HAP-1 (cell line): ENCODE measurements at regions not wholly inside any gene's neighbourhood (a gene's known extent, or its start where the extent isn't known, plus 50 kb on each side); places are given as distances from the start of the nearest gene placed in this dataset.

Experiments used
- DNase-seq, 2 experiments: peaks; one replicate each; pipeline ENCODE4 v3.0.0-alpha.2; 2016 to 2020; ENCODE audit warnings: low spot score in 2 of 2
- H3K27me3 ChIP-seq: fragments of 250-450 bp; sonication (Bioruptor Pico); 2 replicates; pipeline ENCODE4 v1.5.1; 2020; ENCODE audit warnings: low read depth, mild to moderate bottlenecking, moderate library complexity
- H3K36me3 ChIP-seq: fragments of 250-450 bp; sonication (Bioruptor Pico); replicated peaks from 2 replicates; pipeline ENCODE4 v1.5.1; 2020; ENCODE audit warnings: mild to moderate bottlenecking
- H3K4me1 ChIP-seq: fragments of 250-450 bp; sonication (Bioruptor Pico); 2 replicates; pipeline ENCODE4 v1.5.1; 2020; ENCODE audit warnings: mild to moderate bottlenecking
- H3K4me3 ChIP-seq: fragments of 250-450 bp; sonication (Bioruptor Pico); 2 replicates; pipeline ENCODE4 v1.5.1; 2020; ENCODE audit warnings: mild to moderate bottlenecking, moderate library complexity
- H3K9me3 ChIP-seq: fragments of 250-450 bp; sonication (Bioruptor Pico); 2 replicates; pipeline ENCODE4 v1.5.1; 2020; ENCODE audit warnings: mild to moderate bottlenecking, moderate library complexity
- in situ Hi-C: fragments of 300-500 bp; cut with MboI; formaldehyde crosslinking; loops from 3 replicates; pipeline ENCODE4 v1.14.3; 2020; ENCODE audit warnings: low sequenced_read_pairs, inconsistent platforms, mixed read lengths

DNA sequence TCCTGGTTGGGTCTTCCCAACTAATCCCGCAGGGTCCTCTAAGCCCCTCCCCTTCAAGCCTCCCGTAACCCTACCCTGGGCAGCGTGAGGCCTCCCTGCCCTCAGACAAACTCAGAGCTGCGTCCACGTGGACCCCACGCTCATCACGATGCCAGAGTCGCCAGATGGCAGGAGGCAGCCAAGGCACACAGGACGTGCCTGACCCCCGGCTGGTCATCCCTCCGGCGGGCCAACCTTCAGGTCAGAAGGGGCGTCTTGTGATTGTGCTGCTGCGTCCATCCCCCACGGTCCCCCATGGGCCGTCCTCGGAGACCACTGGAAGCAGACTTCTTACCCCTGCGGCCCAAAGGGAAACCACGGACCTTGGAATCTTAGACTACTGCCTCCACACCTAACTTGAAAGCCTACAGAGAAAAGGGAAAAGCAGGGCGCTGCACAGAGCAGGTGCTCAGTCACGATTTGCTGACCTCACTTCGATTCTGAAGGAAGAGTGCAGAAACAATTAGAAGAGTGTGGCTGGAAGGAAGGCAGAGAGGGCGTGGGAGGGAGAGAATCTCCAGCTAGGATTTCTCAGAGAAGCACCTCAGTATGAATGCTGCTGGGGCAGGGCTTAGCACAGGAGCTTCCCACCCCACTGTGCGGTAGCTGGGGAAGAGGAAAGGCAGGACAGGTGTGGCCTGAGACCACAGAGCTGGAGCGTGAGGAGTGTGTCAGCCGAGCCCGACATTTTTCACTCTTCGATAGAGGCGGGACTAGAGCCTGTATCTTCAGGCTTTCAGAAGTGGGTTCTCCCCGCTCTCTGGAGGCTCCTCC, 174.8 kb downstream of the ERCC6L2 start:
- in situ Hi-C loops: no loop called here
- Histone ChIP-seq H3K4me3 (no peak overlapping the region), H3K4me1 (no peaks in the 10 kb centered on the region), H3K36me3 (no peaks in the 10 kb centered on the region), H3K27me3 (no peaks in the 10 kb centered on the region), H3K9me3 (no peaks in the 10 kb centered on the region)
- DNase-seq: no peak

DNA sequence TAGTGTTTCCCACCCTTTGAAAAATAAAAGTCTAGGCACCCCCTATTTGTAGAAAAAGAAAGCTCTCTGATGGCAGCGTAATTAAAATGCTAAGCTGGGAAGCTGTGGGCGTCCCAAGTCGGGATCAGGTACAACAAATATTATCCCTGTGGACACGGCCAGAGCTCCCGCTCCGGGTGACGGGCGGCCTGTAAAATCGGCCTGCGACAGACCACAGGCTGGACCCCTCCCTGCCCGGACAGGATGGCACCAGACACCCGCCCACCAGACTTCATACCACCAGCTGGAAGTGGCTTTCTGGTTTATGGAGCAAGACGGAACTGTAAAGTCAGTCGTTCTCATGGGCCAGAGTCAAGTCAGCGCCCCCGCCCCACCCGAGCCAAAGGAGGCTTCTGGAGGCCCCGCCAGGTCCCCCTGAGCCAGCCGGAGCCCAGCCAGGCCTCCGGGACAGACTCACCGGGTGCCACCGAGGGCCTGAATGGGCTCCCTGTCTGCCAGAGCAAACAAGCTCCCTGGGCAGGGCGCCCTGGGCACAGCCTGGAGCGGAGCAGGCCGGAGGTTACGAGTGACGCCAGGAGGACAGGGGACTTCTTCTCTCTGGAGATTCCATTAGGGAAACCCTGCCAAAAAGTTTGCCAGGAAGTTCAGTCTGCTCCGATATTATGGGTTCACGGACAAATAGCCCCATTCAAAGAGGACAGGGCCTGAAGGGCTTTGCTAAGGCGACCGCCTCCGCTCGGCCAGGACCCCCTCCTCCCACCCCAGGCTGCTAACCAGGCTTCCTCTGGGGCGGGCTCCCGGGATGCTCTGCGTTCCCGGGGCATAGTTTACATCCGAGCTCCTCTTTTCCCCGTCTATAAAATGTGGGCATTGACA, 173.7 kb downstream of the ERCC6L2 start:
- DNase-seq: no peak
- in situ Hi-C loops: no loop called here
- H3K4me3 ChIP-seq: no peak overlapping the region
- no peaks in the 10 kb centered on the region for H3K4me1 ChIP-seq
- H3K36me3 ChIP-seq: no peaks in the 10 kb centered on the region
- no peaks in the 10 kb centered on the region for H3K9me3 ChIP-seq
- H3K27me3 ChIP-seq: no peaks in the 10 kb centered on the region

DNA sequence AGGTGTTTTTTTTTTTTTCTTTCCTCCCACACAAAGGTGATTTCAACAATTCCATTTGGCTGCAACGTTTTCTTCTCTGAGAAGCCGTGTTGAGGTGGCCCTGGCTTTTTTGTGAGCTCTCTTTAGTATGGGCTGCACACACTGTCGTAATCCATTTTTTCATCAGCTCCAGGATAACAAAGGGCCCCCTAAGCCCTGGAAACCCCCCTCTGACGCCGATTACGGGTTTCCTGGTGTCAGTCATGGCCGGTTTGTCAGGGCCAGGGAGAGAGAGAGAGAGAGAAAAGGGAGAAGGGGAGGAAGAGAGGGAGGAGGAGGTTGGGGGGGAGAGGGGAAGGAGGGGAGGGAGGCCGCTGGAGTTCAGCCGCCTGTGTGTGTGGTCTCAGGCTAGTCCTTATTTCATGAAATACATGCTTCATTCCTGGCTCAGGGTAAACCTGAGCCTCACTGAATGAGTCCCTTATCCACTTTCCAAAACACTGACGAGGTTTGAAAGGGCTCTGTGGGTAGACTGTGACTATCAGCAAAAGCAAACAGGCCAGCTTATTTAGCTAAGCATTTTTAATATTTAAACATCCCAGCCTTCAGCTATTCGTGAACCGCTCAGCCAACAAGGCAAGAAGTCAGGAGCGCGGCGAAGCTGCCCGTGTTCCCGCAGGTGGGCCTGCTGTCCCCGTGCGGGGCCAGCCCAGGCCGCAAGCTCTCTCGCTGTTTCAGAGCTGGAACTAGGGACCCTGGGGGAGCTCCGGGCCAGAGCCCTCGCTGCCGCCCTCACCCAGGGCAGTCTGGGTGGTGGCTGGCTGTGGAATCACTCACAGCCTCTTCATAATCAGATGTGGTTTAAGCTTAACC, 172.8 kb downstream of the ERCC6L2 start:
- Histone ChIP-seq H3K4me3 (no peak overlapping the region), H3K27me3 (no peaks in the 10 kb centered on the region), H3K36me3 (no peaks in the 10 kb centered on the region), H3K4me1 (no peaks in the 10 kb centered on the region), H3K9me3 (no peaks in the 10 kb centered on the region)
- in situ Hi-C loops: no loop called here
- peak in 1 of 2 experiments; percentile 44 for DNase-seq

DNA sequence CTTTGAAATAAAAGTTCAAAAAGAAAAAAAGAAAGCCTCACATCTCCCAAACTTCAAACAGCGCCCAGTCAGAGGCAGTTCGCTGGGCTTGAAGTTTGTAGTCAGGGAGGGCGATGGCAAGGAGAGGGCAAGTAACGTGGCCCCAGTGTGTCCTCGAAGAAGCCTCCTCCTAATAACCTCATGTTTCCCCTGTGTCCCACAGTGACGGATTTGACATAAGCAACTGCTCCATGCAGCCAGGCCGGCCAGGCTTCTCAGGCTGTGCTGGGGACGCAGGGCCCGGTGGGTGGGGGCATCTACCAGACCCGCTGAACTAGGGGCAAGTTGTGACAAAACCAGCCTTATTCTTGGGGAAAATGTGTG, 172.2 kb downstream of the ERCC6L2 start:
- DNase-seq: no peak
- Histone ChIP-seq H3K9me3 (no peaks in the 10 kb centered on the region), H3K36me3 (no peaks in the 10 kb centered on the region), H3K4me3 (no peak overlapping the region), H3K27me3 (no peaks in the 10 kb centered on the region), H3K4me1 (no peaks in the 10 kb centered on the region)
- in situ Hi-C loops: no loop called here

DNA sequence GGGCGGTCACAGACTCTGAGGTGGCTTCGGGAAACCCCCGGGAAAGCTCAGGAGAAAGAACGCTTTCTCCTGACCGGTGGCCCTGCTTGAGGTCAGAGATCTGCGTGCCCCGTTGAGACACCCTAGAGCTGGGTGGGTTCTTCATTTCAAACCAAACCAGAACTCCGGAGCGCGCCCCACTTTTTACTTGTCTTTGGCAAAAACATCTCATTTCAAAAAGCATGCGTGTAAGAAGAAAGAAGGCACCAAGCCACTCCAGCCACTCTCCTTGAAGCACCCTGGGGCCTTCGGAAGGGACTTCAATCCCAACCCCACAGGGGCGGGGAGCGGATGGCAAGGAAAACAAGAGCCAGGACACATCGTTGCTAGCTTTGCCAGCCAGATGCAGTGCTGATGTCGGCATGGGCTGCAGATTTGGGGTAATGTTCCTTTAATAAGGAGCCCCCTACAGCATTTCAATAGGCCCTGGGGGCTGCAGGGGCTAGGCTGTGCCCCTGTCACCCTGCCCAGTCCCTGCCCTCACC, 171.7 kb downstream of the ERCC6L2 start:
- no peaks in the 10 kb centered on the region for H3K27me3 ChIP-seq
- no peak for DNase-seq
- no peaks in the 10 kb centered on the region for H3K36me3 ChIP-seq
- in situ Hi-C loops: no loop called here
- H3K4me3 ChIP-seq: no peak overlapping the region
- no peaks in the 10 kb centered on the region for H3K4me1 ChIP-seq
- no peaks in the 10 kb centered on the region for H3K9me3 ChIP-seq

DNA sequence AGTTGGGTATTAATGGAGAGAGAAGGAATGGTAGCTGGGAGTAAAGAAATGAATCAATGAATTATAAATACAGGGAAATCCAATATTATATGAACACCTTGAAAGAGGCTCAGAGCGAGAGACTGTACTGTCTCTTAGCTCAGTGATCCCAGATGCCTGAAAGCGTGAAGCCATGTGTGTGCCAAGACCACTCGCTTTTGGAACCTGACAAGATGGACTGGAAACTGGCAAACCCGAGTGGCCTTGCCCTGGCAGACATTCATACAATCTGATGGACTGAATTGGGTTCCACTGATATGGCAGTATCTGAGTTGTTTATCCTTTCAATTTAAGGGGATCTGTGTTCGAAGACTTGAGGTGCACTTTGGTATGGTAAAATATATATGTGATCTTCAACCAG, 170.3 kb downstream of the ERCC6L2 start:
- H3K4me3 ChIP-seq: no peak overlapping the region
- H3K27me3 ChIP-seq: no peaks in the 10 kb centered on the region

DNA sequence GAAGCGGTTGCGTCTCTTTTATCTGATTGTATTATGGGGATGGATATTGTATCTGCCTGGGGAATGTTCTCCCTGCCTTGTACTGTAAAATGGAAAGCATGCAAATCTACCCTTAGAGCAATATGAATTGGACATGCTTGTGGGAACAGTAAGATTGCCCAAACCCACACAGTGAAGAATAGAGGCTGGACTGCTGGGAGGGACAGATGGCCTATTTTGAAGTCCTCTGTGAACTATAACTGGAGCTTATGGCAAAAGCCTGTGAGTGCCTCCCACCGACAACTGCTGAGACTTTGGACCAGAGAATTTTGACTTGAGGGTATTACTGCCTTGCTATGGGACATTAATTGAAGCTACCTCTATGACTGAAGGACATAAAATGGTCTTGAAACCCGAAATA, 168.9 kb downstream of the ERCC6L2 start:
- in situ Hi-C loops: no loop called here
- Histone ChIP-seq H3K4me1 (no peaks in the 10 kb centered on the region), H3K9me3 (no peaks in the 10 kb centered on the region), H3K4me3 (no peak overlapping the region), H3K36me3 (no peaks in the 10 kb centered on the region), H3K27me3 (no peaks in the 10 kb centered on the region)
- DNase-seq: no peak

More for the DNA sequence above, 170.3 kb downstream of the ERCC6L2 start:
- no peaks in the 10 kb centered on the region for H3K4me1 ChIP-seq
- H3K36me3 ChIP-seq: no peaks in the 10 kb centered on the region
- no peak for DNase-seq
- in situ Hi-C loops: no loop called here
- H3K9me3 ChIP-seq: no peaks in the 10 kb centered on the region

DNA sequence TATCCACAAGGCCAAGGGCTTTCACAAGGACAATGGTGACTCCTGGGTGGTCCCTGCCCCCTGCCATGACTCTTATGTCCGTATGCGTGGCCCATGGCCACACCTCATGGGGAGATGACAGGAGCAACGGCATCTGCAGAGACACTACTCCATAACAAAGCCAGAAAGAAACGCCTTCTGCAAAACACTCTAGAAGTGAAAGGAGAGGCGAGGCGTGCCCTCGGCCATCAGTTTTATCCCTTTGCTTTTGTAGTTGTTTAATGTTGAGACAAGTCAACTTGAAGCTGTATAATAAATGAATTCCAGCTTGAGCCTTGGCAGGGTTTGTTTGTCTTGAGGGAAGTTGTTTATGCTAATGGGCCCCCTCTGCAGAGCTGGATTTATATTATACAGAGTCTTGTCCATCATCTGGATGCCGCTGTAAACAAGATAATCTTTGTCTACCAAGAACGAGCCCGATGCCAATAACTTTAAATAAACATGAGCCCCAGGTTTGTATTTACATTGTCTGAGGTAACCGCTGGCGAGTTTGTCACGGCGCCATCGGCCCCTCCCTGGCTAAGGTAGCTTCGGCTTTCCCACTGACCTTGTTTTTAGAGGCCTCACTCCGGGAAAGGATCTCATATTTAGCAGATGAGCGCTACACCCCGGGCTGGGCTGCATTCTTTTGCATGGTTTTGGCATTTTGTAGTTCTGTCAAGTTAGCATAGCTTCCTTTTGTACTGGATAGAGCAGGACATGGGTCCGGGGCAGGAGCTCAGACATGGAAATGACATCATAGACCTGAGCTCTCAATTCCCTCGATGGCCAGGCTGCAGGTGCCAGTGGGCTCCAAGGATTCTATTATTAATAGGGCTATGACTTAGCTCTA, 165.3 kb downstream of the ERCC6L2 start:
- no peak overlapping the region for H3K4me3 ChIP-seq
- no peaks in the 10 kb centered on the region for H3K36me3 ChIP-seq
- H3K4me1 ChIP-seq: no peaks in the 10 kb centered on the region
- 0 out of 2 replicates have a peak, but pooled peaks cover 3% of the 10 kb centered on the region for H3K9me3 ChIP-seq
- H3K27me3 ChIP-seq: no peaks in the 10 kb centered on the region
- in situ Hi-C loops: no loop called here
- DNase-seq: no peak

DNA sequence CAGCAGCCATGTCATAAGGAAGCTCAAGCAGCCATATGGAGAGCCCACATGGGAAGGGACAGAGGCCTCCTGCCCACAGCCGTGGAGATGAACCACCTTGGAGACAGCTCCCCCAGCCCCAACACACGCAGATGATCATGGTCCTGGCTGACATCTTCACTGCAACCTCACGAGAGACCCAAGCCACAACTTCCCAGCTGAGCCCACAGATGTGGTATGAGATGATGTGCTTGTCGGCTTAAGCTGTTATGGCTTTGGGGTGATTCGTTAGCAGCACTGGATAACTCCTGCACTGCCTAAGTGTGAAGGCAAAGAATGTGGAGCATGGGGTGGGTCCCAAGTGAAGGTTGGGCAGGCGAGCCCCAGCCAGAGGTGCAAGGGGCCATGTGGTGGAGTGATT, 163.4 kb downstream of the ERCC6L2 start:
- no peaks in the 10 kb centered on the region for H3K4me1 ChIP-seq
- DNase-seq: no peak
- no peaks in the 10 kb centered on the region for H3K27me3 ChIP-seq
- H3K9me3 ChIP-seq: peaks cover 9% of the 10 kb centered on the region
- in situ Hi-C loops: no loop called here
- no peaks in the 10 kb centered on the region for H3K36me3 ChIP-seq
- H3K4me3 ChIP-seq: no peak overlapping the region

DNA sequence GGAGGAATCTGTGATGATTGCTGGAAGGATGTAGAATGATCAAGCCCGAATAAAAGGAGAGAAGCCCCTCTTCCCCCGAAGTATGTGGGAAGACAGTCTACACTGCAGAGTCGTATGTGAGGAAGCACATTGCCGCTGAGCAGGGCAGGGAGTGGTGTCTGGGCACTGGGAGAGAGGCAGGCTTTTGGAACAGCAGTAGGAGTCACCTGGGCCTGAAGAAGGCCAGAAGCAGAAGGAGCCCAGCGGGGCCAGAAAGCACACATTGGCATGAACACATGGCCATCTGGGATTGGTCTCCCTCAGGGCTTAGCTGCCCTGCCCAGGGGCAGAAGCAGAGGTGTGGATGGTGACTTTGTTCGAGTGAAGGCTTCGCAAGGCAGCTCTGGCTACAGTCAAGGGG, 162.8 kb downstream of the ERCC6L2 start:
- no peaks in the 10 kb centered on the region for H3K4me1 ChIP-seq
- no peak overlapping the region for H3K4me3 ChIP-seq
- no peak for DNase-seq
- no peaks in the 10 kb centered on the region for H3K27me3 ChIP-seq
- peaks cover 9% of the 10 kb centered on the region for H3K9me3 ChIP-seq
- in situ Hi-C loops: no loop called here
- no peaks in the 10 kb centered on the region for H3K36me3 ChIP-seq

DNA sequence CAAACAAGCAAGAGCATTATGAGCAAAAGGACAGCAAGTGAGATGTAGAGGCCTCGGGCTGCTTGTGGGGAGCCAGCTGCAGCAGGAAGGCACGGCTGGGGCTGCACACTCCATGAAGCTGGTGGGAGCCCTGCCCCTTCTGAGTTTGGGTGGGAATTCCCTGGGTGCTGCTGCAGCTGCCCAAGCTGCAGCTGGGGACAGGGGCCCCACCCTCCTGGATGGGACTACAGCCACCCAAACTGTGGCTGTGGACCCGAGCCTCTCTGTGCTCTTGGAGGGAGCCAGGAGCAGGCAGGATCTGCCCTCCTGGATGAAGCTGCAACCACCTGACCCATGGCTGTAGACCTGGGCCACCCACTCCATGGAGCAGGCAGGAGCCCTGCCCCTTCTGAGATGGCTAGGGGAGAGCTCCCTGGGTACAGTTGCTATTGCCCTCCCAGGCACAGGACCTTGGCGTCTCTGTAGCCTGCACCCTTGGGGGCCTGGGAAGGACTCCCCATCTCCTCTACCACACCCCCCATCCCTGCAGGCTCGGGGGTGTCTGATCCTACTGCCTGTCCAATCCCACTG, 159.1 kb downstream of the ERCC6L2 start:
- Histone ChIP-seq H3K36me3 (no peaks in the 10 kb centered on the region), H3K27me3 (no peaks in the 10 kb centered on the region), H3K9me3 (peaks cover 9% of the 10 kb centered on the region), H3K4me1 (no peaks in the 10 kb centered on the region), H3K4me3 (no peak overlapping the region)
- DNase-seq: no peak
- in situ Hi-C loops: no loop called here

DNA sequence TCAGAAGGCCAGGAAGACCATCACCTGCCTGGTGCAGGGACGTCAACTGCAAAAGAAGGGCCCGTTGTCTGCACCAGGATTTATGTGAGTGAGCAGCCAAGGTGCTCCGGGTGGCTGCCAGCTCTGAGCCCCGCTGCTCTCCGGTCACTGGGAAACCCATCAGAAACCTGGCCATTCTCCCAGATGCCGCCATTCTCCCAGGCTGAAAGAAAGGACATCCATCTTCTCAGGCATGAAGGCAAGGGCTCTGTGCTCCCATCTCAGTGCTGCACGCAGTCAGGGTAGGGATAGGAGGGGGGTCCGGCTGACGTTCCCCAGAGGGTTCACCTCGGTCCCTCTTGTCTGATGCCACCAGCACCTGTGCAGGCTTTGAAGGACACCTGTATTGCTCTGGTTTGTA, 158.4 kb downstream of the ERCC6L2 start:
- in situ Hi-C loops: no loop called here
- H3K4me3 ChIP-seq: no peak overlapping the region
- H3K4me1 ChIP-seq: no peaks in the 10 kb centered on the region
- H3K36me3 ChIP-seq: no peaks in the 10 kb centered on the region
- peaks cover 8% of the 10 kb centered on the region for H3K9me3 ChIP-seq
- no peaks in the 10 kb centered on the region for H3K27me3 ChIP-seq
- no peak for DNase-seq
